Natural killer cell treated with Interleukin-12 subunit alpha and Interleukin-12 subunit beta and Interleukin-15 and Interleukin-18, amount 100 ng/mL, for 72 hours (primary cell): ENCODE measurements at regions not wholly inside any gene's neighbourhood (a gene's known extent, or its start where the extent isn't known, plus 50 kb on each side); places are given as distances from the start of the nearest gene placed in this dataset.

Experiments
- ATAC-seq, 2 donors: fragments of 150-1000 bp; cut with Tn5 transposase in 1 of 2; sonication (Bioruptor Pico), chemical (Tn5 transposase) in 1 of 2; 2 replicates each; pipeline ENCODE4 v1.10.0; 2021
- DNase-seq: peaks from one replicate; pipeline ENCODE4 v3.0.0; 2022; ENCODE audit warnings: low spot score
- H3K27ac Mint-ChIP-seq, 2 donors: 1 replicate in 1 of 2; 2 replicates in 1 of 2; pipeline ENCODE4 v1.8.0; 2022; ENCODE audit warnings: mixed read lengths in 2 of 2, mild to moderate bottlenecking in 1 of 2, moderate library complexity in 1 of 2
- H3K27me3 Mint-ChIP-seq, 2 donors: 1 replicate in 1 of 2; 2 replicates in 1 of 2; pipeline ENCODE4 v1.8.0; 2022; ENCODE audit warnings: mixed read lengths in 2 of 2
- H3K36me3 Mint-ChIP-seq: one replicate; pipeline ENCODE4 v1.8.0; 2022; ENCODE audit warnings: mixed read lengths
- H3K4me1 Mint-ChIP-seq, 2 donors: 1 replicate in 1 of 2; 2 replicates in 1 of 2; pipeline ENCODE4 v1.8.0; 2022; ENCODE audit warnings: low read depth in 2 of 2, mixed read lengths in 2 of 2, mild to moderate bottlenecking in 1 of 2
- H3K4me3 Mint-ChIP-seq: one replicate; pipeline ENCODE4 v1.8.0; 2022; ENCODE audit warnings: mixed read lengths
- H3K9me3 Mint-ChIP-seq: 2 replicates; pipeline ENCODE4 v1.8.0; 2022; ENCODE audit warnings: mixed read lengths

GRCh38 chr10:29766753-29767152, 132.0 kb upstream of the SVIL start:
- H3K4me1 Mint-ChIP-seq: no peaks in the 10 kb centered on the region
- H3K27ac Mint-ChIP-seq: no peak overlapping the region
- ATAC-seq (no peak), DNase-seq (no peak)
- H3K4me3 Mint-ChIP-seq: no peak overlapping the region
- H3K27me3 Mint-ChIP-seq: peaks cover 4 to 32% of the 10 kb centered on the region in 2 donors
- no peaks in the 10 kb centered on the region for H3K9me3 Mint-ChIP-seq
- H3K36me3 Mint-ChIP-seq: no peaks in the 10 kb centered on the region

- no peak overlapping the region for H3K27ac Mint-ChIP-seq
- no peaks in the 10 kb centered on the region for H3K9me3 Mint-ChIP-seq
- DNase-seq (no peak), ATAC-seq (no peak)
- no peak overlapping the region for H3K4me3 Mint-ChIP-seq
- no peaks in the 10 kb centered on the region for H3K4me1 Mint-ChIP-seq
- no peaks in the 10 kb centered on the region for H3K36me3 Mint-ChIP-seq
- peaks cover 4 to 21% of the 10 kb centered on the region in 2 donors for H3K27me3 Mint-ChIP-seq
These were observed 130.6 kb upstream of the SVIL start for GRCh38 chr10:29765330-29765729.

GRCh38 chr10:29763396-29763795, 128.6 kb upstream of the SVIL start:
- ATAC-seq: no peak
- no peak overlapping the region for H3K4me3 Mint-ChIP-seq

GRCh38 chr10:29761916-29762315, 127.1 kb upstream of the SVIL start:
- Mint-ChIP-seq H3K4me3 (no peak overlapping the region), H3K36me3 (no peaks in the 10 kb centered on the region)
- DNase-seq: no peak

More at GRCh38 chr10:29763396-29763795, 128.6 kb upstream of the SVIL start:
- DNase-seq: no peak
- no peaks in the 10 kb centered on the region for H3K4me1 Mint-ChIP-seq
- H3K27ac Mint-ChIP-seq: no peak overlapping the region
- peaks cover 3 to 14% of the 10 kb centered on the region in 2 donors for H3K27me3 Mint-ChIP-seq
- no peaks in the 10 kb centered on the region for H3K36me3 Mint-ChIP-seq
- no peaks in the 10 kb centered on the region for H3K9me3 Mint-ChIP-seq

GRCh38 chr10:29760138-29760900, 125.5 kb upstream of the SVIL start:
- peaks cover 0 to 4% of the 10 kb centered on the region in 2 donors for H3K4me1 Mint-ChIP-seq
- no peaks in the 10 kb centered on the region for H3K9me3 Mint-ChIP-seq
- DNase-seq (no peak), ATAC-seq (no peak)
- no peaks in the 10 kb centered on the region for H3K36me3 Mint-ChIP-seq
- H3K27me3 Mint-ChIP-seq: peaks cover 5 to 9% of the 10 kb centered on the region in 2 donors
- H3K27ac Mint-ChIP-seq: no peak overlapping the region
- H3K4me3 Mint-ChIP-seq: no peak overlapping the region

More at GRCh38 chr10:29761916-29762315, 127.1 kb upstream of the SVIL start:
- no peak for ATAC-seq
- H3K9me3 Mint-ChIP-seq: no peaks in the 10 kb centered on the region
- peaks cover 0 to 4% of the 10 kb centered on the region in 2 donors for H3K4me1 Mint-ChIP-seq
- peak overlapping the region in 1 of 2 donors; percentile 45 for H3K27ac Mint-ChIP-seq
- peaks cover 5 to 14% of the 10 kb centered on the region in 2 donors for H3K27me3 Mint-ChIP-seq

GRCh38 chr10:29757551-29758297, 123.0 kb upstream of the SVIL start:
- Mint-ChIP-seq H3K9me3 (no peaks in the 10 kb centered on the region), H3K4me3 (no peak overlapping the region), H3K36me3 (no peaks in the 10 kb centered on the region), H3K27ac (no peak overlapping the region), H3K4me1 (peaks cover 0 to 4% of the 10 kb centered on the region in 2 donors), H3K27me3 (peaks cover 7 to 21% of the 10 kb centered on the region in 2 donors)
- no peak for ATAC-seq
- DNase-seq: no peak

- DNase-seq (no peak), ATAC-seq (no peak)
- H3K36me3 Mint-ChIP-seq: no peaks in the 10 kb centered on the region
- no peak overlapping the region for H3K4me3 Mint-ChIP-seq
- H3K27me3 Mint-ChIP-seq: peaks cover 7 to 21% of the 10 kb centered on the region in 2 donors
- no peaks in the 10 kb centered on the region for H3K9me3 Mint-ChIP-seq
- H3K27ac Mint-ChIP-seq: no peak overlapping the region
- H3K4me1 Mint-ChIP-seq: peaks cover 0 to 4% of the 10 kb centered on the region in 2 donors
These were observed 121.7 kb upstream of the SVIL start for GRCh38 chr10:29756451-29756850.

GRCh38 chr10:29753283-29753682, 118.5 kb upstream of the SVIL start:
- ATAC-seq (no peak), DNase-seq (no peak)
- H3K4me1 Mint-ChIP-seq: peaks cover 0 to 4% of the 10 kb centered on the region in 2 donors
- no peak overlapping the region for H3K27ac Mint-ChIP-seq
- H3K27me3 Mint-ChIP-seq: peaks cover 12 to 21% of the 10 kb centered on the region in 2 donors
- no peaks in the 10 kb centered on the region for H3K36me3 Mint-ChIP-seq
- H3K9me3 Mint-ChIP-seq: no peaks in the 10 kb centered on the region
- H3K4me3 Mint-ChIP-seq: no peak overlapping the region

GRCh38 chr10:29751684-29752083, 116.9 kb upstream of the SVIL start:
- ATAC-seq (no peak), DNase-seq (no peak)
- H3K36me3 Mint-ChIP-seq: no peaks in the 10 kb centered on the region
- no peak overlapping the region for H3K4me3 Mint-ChIP-seq
- H3K4me1 Mint-ChIP-seq: no peaks in the 10 kb centered on the region
- no peaks in the 10 kb centered on the region for H3K9me3 Mint-ChIP-seq
- no peak overlapping the region for H3K27ac Mint-ChIP-seq
- H3K27me3 Mint-ChIP-seq: peaks cover 10 to 12% of the 10 kb centered on the region in 2 donors

- ATAC-seq (no peak), DNase-seq (no peak)
- no peaks in the 10 kb centered on the region for H3K9me3 Mint-ChIP-seq
- H3K36me3 Mint-ChIP-seq: no peaks in the 10 kb centered on the region
- H3K27ac Mint-ChIP-seq: no peak overlapping the region
- no peak overlapping the region for H3K4me3 Mint-ChIP-seq
- no peaks in the 10 kb centered on the region for H3K4me1 Mint-ChIP-seq
- peaks cover 10 to 12% of the 10 kb centered on the region in 2 donors for H3K27me3 Mint-ChIP-seq
These were observed 116.5 kb upstream of the SVIL start for GRCh38 chr10:29751240-29751639.

GRCh38 chr10:29749150-29749549, 114.4 kb upstream of the SVIL start:
- no peak for DNase-seq
- no peak for ATAC-seq
- Mint-ChIP-seq H3K27ac (no peak overlapping the region), H3K27me3 (peaks cover 10 to 12% of the 10 kb centered on the region in 2 donors), H3K9me3 (no peaks in the 10 kb centered on the region), H3K4me1 (no peaks in the 10 kb centered on the region), H3K4me3 (no peak overlapping the region), H3K36me3 (no peaks in the 10 kb centered on the region)

GRCh38 chr10:29748109-29748650, 113.4 kb upstream of the SVIL start:
- Mint-ChIP-seq H3K9me3 (no peaks in the 10 kb centered on the region), H3K27me3 (peaks cover under 1 to 10% of the 10 kb centered on the region in 2 donors), H3K4me1 (no peaks in the 10 kb centered on the region), H3K27ac (no peak overlapping the region), H3K36me3 (no peaks in the 10 kb centered on the region), H3K4me3 (no peak overlapping the region)
- no peak for DNase-seq
- ATAC-seq: no peak

- H3K4me1 Mint-ChIP-seq: no peaks in the 10 kb centered on the region
- peaks cover 0 to 10% of the 10 kb centered on the region in 2 donors for H3K27me3 Mint-ChIP-seq
- no peak overlapping the region for H3K4me3 Mint-ChIP-seq
- H3K9me3 Mint-ChIP-seq: no peaks in the 10 kb centered on the region
- DNase-seq: no peak
- H3K36me3 Mint-ChIP-seq: no peaks in the 10 kb centered on the region
- no peak overlapping the region for H3K27ac Mint-ChIP-seq
- ATAC-seq: no peak
These were observed 111.5 kb upstream of the SVIL start for GRCh38 chr10:29746080-29746797.
